K562 (cell line): ENCODE measurements at regions not wholly inside any gene's neighbourhood (a gene's known extent, or its start where the extent isn't known, plus 50 kb on each side); places are given as distances from the start of the nearest gene placed in this dataset.

Experiments
- CBFA2T2 ChIP-seq: fragments of 450-650 bp; conservative IDR thresholded peaks from 2 replicates; pipeline ENCODE4 v1.6.1; 2017; ENCODE audit warnings: mild to moderate bottlenecking
- CTCF ChIP-seq, 3 experiments: IDR thresholded peaks in 2 of 3; conservative IDR thresholded peaks in 1 of 3; 2 replicates each; pipeline ENCODE4 v1.5.1; 2011 to 2012; ENCODE audit warnings: low read length in 3 of 3, mild to moderate bottlenecking in 3 of 3, control low read depth in 2 of 3, improper control_type of control experiment in 1 of 3, inconsistent platforms in 1 of 3, low read depth in 1 of 3, mixed read lengths in 1 of 3, moderate library complexity in 1 of 3; ENCODE audit not compliant: insufficient read depth in 2 of 3
- KDM1A ChIP-seq, 2 experiments: fragments of 450-650 bp; IDR thresholded peaks; 2 replicates each; pipeline ENCODE4 v1.6.1; 2016; ENCODE audit warnings: mild to moderate bottlenecking in 2 of 2
- NR3C1 ChIP-seq: sonication (generic); formaldehyde crosslinking; IDR thresholded peaks from 2 replicates; pipeline ENCODE4 v1.8.1; 2022; ENCODE audit warnings: missing genetic modification reagents
- TOE1 ChIP-seq, 2 experiments: fragments of 450-650 bp in 1 of 2; sonication (generic) in 1 of 2; formaldehyde crosslinking in 1 of 2; IDR thresholded peaks; 2 replicates each; pipeline versions ENCODE4 v1.7.1 to v1.8.0; 2016 to 2022; ENCODE audit warnings: borderline replicate concordance in 2 of 2, mild to moderate bottlenecking in 2 of 2, antibody characterized with exemption in 1 of 2, inconsistent platforms in 1 of 2, low read depth in 1 of 2, missing genetic modification reagents in 1 of 2, moderate library complexity in 1 of 2

- TF ChIP-seq CTCF (IDR thresholded peaks at IDR 0.05 in 2 of 3, conservative IDR thresholded peaks at IDR 0.05 in 1 of 3; ENCODE audit: insufficient read depth in 2 of 3, low read depth in 1 of 3, low read length in 3 of 3) (no peak), CBFA2T2 (no peak), NR3C1 (CRISPR knock-in tag) (no peak), KDM1A (IDR thresholded peaks at IDR 0.05) (no peak), TOE1 (IDR thresholded peaks at IDR 0.05; ENCODE audit: borderline replicate concordance) (no peak), TOE1 (CRISPR knock-in tag; IDR thresholded peaks at IDR 0.05; ENCODE audit: borderline replicate concordance, low read depth) (no peak)
These were observed 87.6 kb downstream of the NCR2 start for GRCh38 chr6:41423002-41423401.
